MM.1S (cell line): ENCODE measurements at regions not wholly inside any gene's neighbourhood (a gene's known extent, or its start where the extent isn't known, plus 50 kb on each side); places are given as distances from the start of the nearest gene placed in this dataset.

Source experiments
- EZH2 ChIP-seq: fragments of 300-600 bp; sonication (generic); optimal IDR thresholded peaks from 2 replicates; pipeline ENCODE3; 2017; ENCODE audit warnings: low read depth, mild to moderate bottlenecking, antibody characterized with exemption, low read length, mixed read lengths
- EZH2phosphoT487 ChIP-seq: fragments of 300-600 bp; sonication (generic); IDR thresholded peaks from 2 replicates; pipeline ENCODE4 v1.6.1; 2018; ENCODE audit warnings: antibody characterized with exemption, low read length
- TF ChIP-seq, protein P1 (sequence below): fragments of 300-600 bp; sonication (generic); IDR thresholded peaks from 2 replicates; pipeline ENCODE4 v1.5.1; 2016; ENCODE audit warnings: antibody characterized with exemption, low read length, mixed read lengths

GRCh38 chr11:98409069-98409468 is 611.7 kb upstream of the CNTN5 start:
- TF ChIP-seq, protein P1, sequence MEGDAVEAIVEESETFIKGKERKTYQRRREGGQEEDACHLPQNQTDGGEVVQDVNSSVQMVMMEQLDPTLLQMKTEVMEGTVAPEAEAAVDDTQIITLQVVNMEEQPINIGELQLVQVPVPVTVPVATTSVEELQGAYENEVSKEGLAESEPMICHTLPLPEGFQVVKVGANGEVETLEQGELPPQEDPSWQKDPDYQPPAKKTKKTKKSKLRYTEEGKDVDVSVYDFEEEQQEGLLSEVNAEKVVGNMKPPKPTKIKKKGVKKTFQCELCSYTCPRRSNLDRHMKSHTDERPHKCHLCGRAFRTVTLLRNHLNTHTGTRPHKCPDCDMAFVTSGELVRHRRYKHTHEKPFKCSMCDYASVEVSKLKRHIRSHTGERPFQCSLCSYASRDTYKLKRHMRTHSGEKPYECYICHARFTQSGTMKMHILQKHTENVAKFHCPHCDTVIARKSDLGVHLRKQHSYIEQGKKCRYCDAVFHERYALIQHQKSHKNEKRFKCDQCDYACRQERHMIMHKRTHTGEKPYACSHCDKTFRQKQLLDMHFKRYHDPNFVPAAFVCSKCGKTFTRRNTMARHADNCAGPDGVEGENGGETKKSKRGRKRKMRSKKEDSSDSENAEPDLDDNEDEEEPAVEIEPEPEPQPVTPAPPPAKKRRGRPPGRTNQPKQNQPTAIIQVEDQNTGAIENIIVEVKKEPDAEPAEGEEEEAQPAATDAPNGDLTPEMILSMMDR, result no peak
- TF ChIP-seq EZH2 (no peak), EZH2phosphoT487 (no peak)
